H1 (cell line): ENCODE measurements at regions not wholly inside any gene's neighbourhood (a gene's known extent, or its start where the extent isn't known, plus 50 kb on each side); places are given as distances from the start of the nearest gene placed in this dataset.
"Not testable (repeated sequence)": the region's sequence is repeated elsewhere in the genome, so short reads cannot be mapped to it uniquely, and the experiment has no call there.

Experiments
- CTCF ChIA-PET: fragments of 300-600 bp; sonication (Branson Sonifier 250); formaldehyde crosslinking; loops from one replicate; lab custom pipeline; 2021; ENCODE audit not compliant: partially characterized antibody; lab: Charles Lee
- POLR2A ChIA-PET: fragments of 300-600 bp; sonication (Branson Sonifier 250); formaldehyde crosslinking; loops from one replicate; lab custom pipeline; 2021; ENCODE audit warnings: inconsistent platforms; ENCODE audit not compliant: partially characterized antibody; lab: Charles Lee
- DNase-seq, 2 experiments: peaks; one replicate each; pipeline versions ENCODE4 v3.0.0 to v3.0.0-alpha.2; 2010 to 2022; ENCODE audit warnings: low spot score in 2 of 2, low read depth in 1 of 2, mixed read lengths in 1 of 2
- FAIRE-seq: peaks from 2 replicates; lab custom pipeline; 2011; peaks lifted over from hg19 to GRCh38; lab: Jason Lieb, UNC
- H2AFZ ChIP-seq: 2 replicates; pipeline ENCODE4 v1.8.1; 2012; ENCODE audit warnings: low read length, inconsistent platforms
- H2AK5ac ChIP-seq: 2 replicates; pipeline ENCODE4 v1.6.1; 2013; ENCODE audit warnings: low read depth, low read length
- H2BK120ac ChIP-seq: replicated peaks from 2 replicates; pipeline ENCODE3; 2013; ENCODE audit warnings: low read depth, low read length, inconsistent platforms
- H2BK12ac ChIP-seq: 2 replicates; pipeline ENCODE4 v1.6.1; 2013; ENCODE audit warnings: low read depth, low read length
- H2BK15ac ChIP-seq: 2 replicates; pipeline ENCODE4 v1.6.1; 2013; ENCODE audit warnings: low read length
- H2BK20ac ChIP-seq: 2 replicates; pipeline ENCODE4 v1.6.1; 2013; ENCODE audit warnings: low read length
- H2BK5ac ChIP-seq: 2 replicates; pipeline ENCODE4 v1.6.1; 2013; ENCODE audit warnings: low read depth, low read length
- H3K14ac ChIP-seq: 2 replicates; pipeline ENCODE4 v1.6.1; 2013; ENCODE audit warnings: inconsistent platforms; ENCODE audit not compliant: insufficient read length
- H3K18ac ChIP-seq: 2 replicates; pipeline ENCODE4 v1.6.1; 2013; ENCODE audit warnings: low read length; ENCODE audit errors: extremely low read depth
- H3K23ac ChIP-seq: 2 replicates; pipeline ENCODE4 v1.6.1; 2013; ENCODE audit warnings: inconsistent platforms; ENCODE audit not compliant: insufficient read length
- H3K23me2 ChIP-seq: 2 replicates; pipeline ENCODE4 v1.6.1; 2013; ENCODE audit warnings: low read depth, low read length
- H3K27ac ChIP-seq: 2 replicates; pipeline ENCODE4 v1.6.1; 2011; ENCODE audit warnings: low read depth, low read length, inconsistent platforms
- H3K27me3 ChIP-seq, 4 experiments: replicated peaks in 1 of 4; 1 replicate in 1 of 4; 2 replicates in 3 of 4; pipeline versions ENCODE4 v1.6.1 to v1.8.1; 2011 to 2013; ENCODE audit warnings: low read length in 3 of 4, mild to moderate bottlenecking in 3 of 4, inconsistent platforms in 2 of 4, mixed read lengths in 2 of 4, moderate library complexity in 1 of 4; ENCODE audit not compliant: control insufficient read depth in 3 of 4, insufficient read depth in 3 of 4; ENCODE audit errors: extremely low read depth in 1 of 4
- H3K36me3 ChIP-seq, 4 experiments: 2 replicates each; pipeline versions ENCODE4 v1.6.1 to v1.8.1; 2011 to 2013; ENCODE audit warnings: mild to moderate bottlenecking in 4 of 4, low read length in 3 of 4, moderate library complexity in 2 of 4, control low read depth in 1 of 4, inconsistent platforms in 1 of 4; ENCODE audit not compliant: insufficient read depth in 4 of 4, control insufficient read depth in 2 of 4
- H3K4ac ChIP-seq: replicated peaks from 2 replicates; pipeline ENCODE3; 2013; ENCODE audit warnings: low read length, low read depth, mixed read lengths, inconsistent platforms; ENCODE audit not compliant: insufficient read length
- H3K4me1 ChIP-seq, 4 experiments: replicated peaks in 1 of 4; 1 replicate in 1 of 4; 2 replicates in 3 of 4; pipeline versions ENCODE4 v1.6.1 to v1.8.1; 2011 to 2013; ENCODE audit warnings: low read length in 3 of 4, inconsistent platforms in 2 of 4, mixed read lengths in 1 of 4; ENCODE audit not compliant: insufficient read depth in 4 of 4, control insufficient read depth in 3 of 4
- H3K4me2 ChIP-seq, 2 experiments: 2 replicates each; pipeline versions ENCODE4 v1.6.1 to v1.8.1; 2011 to 2013; ENCODE audit warnings: low read depth in 2 of 2, low read length in 2 of 2, control low read depth in 1 of 2, inconsistent platforms in 1 of 2, mild to moderate bottlenecking in 1 of 2; ENCODE audit not compliant: insufficient read depth in 1 of 2
- H3K4me3 ChIP-seq, 4 experiments: fragments of 200-600, 300-600 bp in 1 of 4; sonication (generic), shearing (Covaris generic), sonication (Bioruptor Twin) in 1 of 4; 2 replicates each; pipeline versions ENCODE4 v1.5.1 to v1.8.1; 2011 to 2016; ENCODE audit warnings: low read length in 4 of 4, low read depth in 3 of 4, control low read depth in 2 of 4, inconsistent platforms in 2 of 4, mild to moderate bottlenecking in 2 of 4, mixed read lengths in 1 of 4, moderate library complexity in 1 of 4; ENCODE audit not compliant: insufficient read depth in 2 of 4; ENCODE audit errors: extremely low read depth in 1 of 4
- H3K56ac ChIP-seq: replicated peaks from 2 replicates; pipeline ENCODE3; 2013; ENCODE audit warnings: low read depth, mild to moderate bottlenecking, mixed read lengths, low read length, inconsistent platforms; ENCODE audit not compliant: insufficient read length
- H3K79me1 ChIP-seq: 2 replicates; pipeline ENCODE4 v1.6.1; 2013; ENCODE audit warnings: low read depth, low read length, control low read depth
- H3K79me2 ChIP-seq, 2 experiments: 2 replicates each; pipeline versions ENCODE4 v1.6.1 to v1.8.1; 2012 to 2013; ENCODE audit warnings: low read length in 2 of 2, mild to moderate bottlenecking in 2 of 2, inconsistent platforms in 1 of 2; ENCODE audit not compliant: insufficient read depth in 2 of 2, control insufficient read depth in 1 of 2
- H3K9ac ChIP-seq, 4 experiments: replicated peaks in 1 of 4; 1 replicate in 1 of 4; 2 replicates in 3 of 4; pipeline versions ENCODE4 v1.6.1 to v1.8.1; 2011 to 2013; ENCODE audit warnings: low read depth in 3 of 4, low read length in 3 of 4, control low read depth in 2 of 4, mild to moderate bottlenecking in 2 of 4, moderate library complexity in 2 of 4, inconsistent platforms in 1 of 4; ENCODE audit errors: extremely low read depth in 1 of 4
- H3K9me3 ChIP-seq, 2 experiments: 2 replicates each; pipeline versions ENCODE4 v1.6.1 to v1.8.1; 2012 to 2013; ENCODE audit warnings: mild to moderate bottlenecking in 2 of 2, moderate library complexity in 2 of 2, control low read depth in 1 of 2, inconsistent platforms in 1 of 2, low read depth in 1 of 2, low read length in 1 of 2, mixed read lengths in 1 of 2; ENCODE audit not compliant: insufficient read depth in 2 of 2
- H4K20me1 ChIP-seq, 2 experiments: replicated peaks in 1 of 2; 2 replicates each; pipeline versions ENCODE3 to v1.8.1; 2011 to 2013; ENCODE audit warnings: inconsistent platforms in 2 of 2, low read length in 2 of 2, mild to moderate bottlenecking in 1 of 2; ENCODE audit not compliant: insufficient read depth in 2 of 2, control insufficient read depth in 1 of 2
- H4K5ac ChIP-seq: 2 replicates; pipeline ENCODE4 v1.6.1; 2013; ENCODE audit warnings: low read length, low read depth, mixed read lengths, inconsistent platforms; ENCODE audit not compliant: insufficient read length
- H4K8ac ChIP-seq: 2 replicates; pipeline ENCODE4 v1.8.0; 2013; ENCODE audit warnings: mild to moderate bottlenecking, moderate library complexity, low read length, inconsistent platforms; ENCODE audit not compliant: insufficient read depth; ENCODE audit errors: extremely low read depth
- H4K91ac ChIP-seq: replicated peaks from 2 replicates; pipeline ENCODE3; 2013; ENCODE audit warnings: low read length, mixed read lengths, inconsistent platforms; ENCODE audit not compliant: insufficient read length
- CHD2 ChIP-seq: IDR thresholded peaks from 2 replicates; pipeline ENCODE4 v1.6.1; 2012; ENCODE audit warnings: low read length, improper control_type of control experiment
- GTF2F1 ChIP-seq: IDR thresholded peaks from 2 replicates; pipeline ENCODE4 v1.6.1; 2012; ENCODE audit warnings: low read depth, low read length, improper control_type of control experiment, borderline replicate concordance
- RFX5 ChIP-seq: IDR thresholded peaks from 2 replicates; pipeline ENCODE4 v1.6.1; 2011; ENCODE audit warnings: low read depth, low read length, improper control_type of control experiment, borderline replicate concordance
- TEAD4 ChIP-seq: IDR thresholded peaks from 2 replicates; pipeline ENCODE4 v1.6.1; 2012; ENCODE audit warnings: low read depth, low read length, inconsistent platforms, mixed read lengths
- WGBS, 2 experiments: shearing (Covaris generic) in 1 of 2; methylation state at CpG; one replicate each; pipeline versions ENCODE4 v1.1.6 to v1.1.7; 2013 to 2015; ENCODE audit warnings: low lambda C conversion rate in 2 of 2, mixed read lengths in 2 of 2, inconsistent platforms in 1 of 2, low coverage in 1 of 2, missing lambda C conversion rate in 1 of 2; ENCODE audit not compliant: insufficient replicate concordance in 2 of 2, insufficient coverage in 1 of 2, insufficient read length in 1 of 2; ENCODE audit errors: extremely low coverage in 1 of 2, missing lambda C conversion rate in 1 of 2; 5-methylcytosine and 5-hydroxymethylcytosine counted together

DNA sequence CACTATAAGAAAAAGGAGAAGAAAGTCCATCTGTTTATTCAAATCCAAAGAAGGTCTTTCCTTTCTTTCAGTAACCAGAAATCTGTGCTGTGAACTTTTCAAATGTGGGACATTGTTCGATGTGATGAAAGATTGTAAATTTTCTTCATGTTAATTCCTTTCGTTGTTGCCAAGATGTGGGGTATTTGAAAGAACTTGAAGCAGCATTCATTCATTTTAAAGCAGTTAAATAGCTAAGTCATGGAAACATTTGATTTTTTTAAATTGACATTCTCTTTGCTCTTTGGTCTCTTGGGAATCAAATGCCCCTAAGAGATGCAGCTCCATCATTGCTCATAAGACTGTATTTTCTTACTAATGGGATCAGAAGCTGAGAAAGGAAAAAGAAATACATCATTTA, 93.7 kb upstream of the EHBP1 start (continued):
- TF ChIP-seq RFX5: no peak
- no peak for TF ChIP-seq TEAD4
- TF ChIP-seq CHD2: no peak
- no peak for TF ChIP-seq GTF2F1

- DNase-seq, H4K8ac ChIP-seq, H3K27me3 ChIP-seq, H3K36me3 ChIP-seq, H3K4ac ChIP-seq, H3K79me1 ChIP-seq, FAIRE-seq, H2AK5ac ChIP-seq, H3K18ac ChIP-seq, H3K4me1 ChIP-seq, H2BK120ac ChIP-seq, H3K14ac ChIP-seq, H4K91ac ChIP-seq, H3K4me3 ChIP-seq, H3K79me2 ChIP-seq, H3K27ac ChIP-seq, H4K20me1 ChIP-seq, H3K56ac ChIP-seq, H3K23me2 ChIP-seq, H3K4me2 ChIP-seq, H4K5ac ChIP-seq, H3K23ac ChIP-seq, H2BK12ac ChIP-seq, H2BK5ac ChIP-seq, CTCF ChIA-PET, POLR2A ChIA-PET, H2AFZ ChIP-seq, H2BK20ac ChIP-seq, H2BK15ac ChIP-seq, H3K9ac ChIP-seq: not testable (repeated sequence)
- WGBS, 2 experiments: 89% methylated on average over 13 of the region's 13 CpGs; no CpG with 5 or more reads in 1 of the 2 experiments
- H3K9me3 ChIP-seq: peaks cover 16 to 18% of the 10 kb centered on the region in 2 experiments
Measured at GRCh38 chr2:62605471-62605870, 99.5 kb upstream of the TMEM17 start.
